ENCODE measurements at regions not wholly inside any gene's neighbourhood (a gene's known extent, or its start where the extent isn't known, plus 50 kb on each side); places are given as distances from the start of the nearest gene placed in this dataset.

GRCh38 chr3:148158210-148158609, 539.5 kb upstream of the AGTR1 start:
- TF ChIP-seq CTCF (IDR thresholded peaks at IDR 0.05): no peak
- no peak for TF ChIP-seq POLR2A (IDR thresholded peaks at IDR 0.05)
